Chondrocyte (in vitro differentiated cells): ENCODE measurements at regions not wholly inside any gene's neighbourhood (a gene's known extent, or its start where the extent isn't known, plus 50 kb on each side); places are given as distances from the start of the nearest gene placed in this dataset.
A peak's percentile ranks its signal among the peaks of the same experiment; 100 is the strongest.

Experiments used
- DNase-seq: peaks from one replicate; pipeline ENCODE4 v3.0.0; 2021; ENCODE audit warnings: mixed read lengths, low spot score
- H3K27ac Mint-ChIP-seq: one replicate; pipeline ENCODE4 v1.8.0; 2021; ENCODE audit warnings: mild to moderate bottlenecking, moderate library complexity, mixed read lengths; ENCODE audit not compliant: unreplicated experiment
- H3K27me3 Mint-ChIP-seq: 2 replicates; pipeline ENCODE4 v1.8.0; 2021; ENCODE audit warnings: low read depth, mixed read lengths
- H3K36me3 Mint-ChIP-seq: 2 replicates; pipeline ENCODE4 v1.8.0; 2021; ENCODE audit warnings: low read depth, mixed read lengths
- H3K4me1 Mint-ChIP-seq: 2 replicates; pipeline ENCODE4 v1.8.0; 2021; ENCODE audit warnings: low read depth, mild to moderate bottlenecking, mixed read lengths
- H3K4me3 Mint-ChIP-seq: one replicate; pipeline ENCODE4 v1.8.0; 2021; ENCODE audit warnings: mild to moderate bottlenecking, moderate library complexity, mixed read lengths; ENCODE audit not compliant: unreplicated experiment
- H3K9me3 Mint-ChIP-seq: 2 replicates; pipeline ENCODE4 v1.8.0; 2021; ENCODE audit warnings: low read depth, mixed read lengths
- TF ChIP-seq, protein P1 (sequence below): fragments of 200-600 bp; sonication (generic); IDR thresholded peaks from 2 replicates; pipeline ENCODE4 v1.5.0; 2021; ENCODE audit warnings: antibody characterized with exemption, mild to moderate bottlenecking, moderate library complexity

DNA sequence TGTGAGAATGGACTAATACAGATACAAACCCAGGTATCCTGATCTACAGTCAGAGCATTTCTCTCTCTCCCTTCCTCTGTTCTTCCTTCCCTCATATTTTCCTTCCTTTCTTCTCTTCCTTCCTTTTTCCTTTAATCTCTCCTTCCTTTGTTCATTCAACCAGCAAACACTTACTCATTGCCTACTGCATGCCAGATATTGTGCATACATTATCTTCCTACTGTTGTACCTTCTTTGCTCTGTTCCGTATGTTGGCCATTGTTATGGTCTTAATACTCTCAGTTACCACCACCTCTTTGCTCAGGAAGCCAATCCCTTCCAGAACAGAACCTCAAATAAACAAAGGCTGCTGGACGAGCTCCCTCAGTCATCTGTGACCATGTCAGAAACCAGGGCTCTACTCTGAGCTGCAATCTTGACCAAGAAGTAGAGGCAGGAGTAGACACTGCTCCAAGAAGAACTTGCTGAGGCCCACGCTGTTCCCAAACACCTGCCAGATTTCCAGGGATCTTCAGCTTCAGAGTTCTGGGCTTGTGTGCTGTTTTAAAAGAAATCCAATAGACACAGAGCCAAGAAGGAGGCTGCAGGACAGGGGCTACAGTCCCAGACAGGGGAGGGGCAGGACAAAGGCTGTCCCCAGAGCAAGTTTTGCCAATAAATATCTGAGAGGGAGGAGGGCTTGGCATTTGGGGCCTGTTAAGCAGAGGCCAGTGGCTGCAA is 526.7 kb upstream of the TBX3 start:
- TF ChIP-seq, protein P1, sequence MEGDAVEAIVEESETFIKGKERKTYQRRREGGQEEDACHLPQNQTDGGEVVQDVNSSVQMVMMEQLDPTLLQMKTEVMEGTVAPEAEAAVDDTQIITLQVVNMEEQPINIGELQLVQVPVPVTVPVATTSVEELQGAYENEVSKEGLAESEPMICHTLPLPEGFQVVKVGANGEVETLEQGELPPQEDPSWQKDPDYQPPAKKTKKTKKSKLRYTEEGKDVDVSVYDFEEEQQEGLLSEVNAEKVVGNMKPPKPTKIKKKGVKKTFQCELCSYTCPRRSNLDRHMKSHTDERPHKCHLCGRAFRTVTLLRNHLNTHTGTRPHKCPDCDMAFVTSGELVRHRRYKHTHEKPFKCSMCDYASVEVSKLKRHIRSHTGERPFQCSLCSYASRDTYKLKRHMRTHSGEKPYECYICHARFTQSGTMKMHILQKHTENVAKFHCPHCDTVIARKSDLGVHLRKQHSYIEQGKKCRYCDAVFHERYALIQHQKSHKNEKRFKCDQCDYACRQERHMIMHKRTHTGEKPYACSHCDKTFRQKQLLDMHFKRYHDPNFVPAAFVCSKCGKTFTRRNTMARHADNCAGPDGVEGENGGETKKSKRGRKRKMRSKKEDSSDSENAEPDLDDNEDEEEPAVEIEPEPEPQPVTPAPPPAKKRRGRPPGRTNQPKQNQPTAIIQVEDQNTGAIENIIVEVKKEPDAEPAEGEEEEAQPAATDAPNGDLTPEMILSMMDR, result no peak
- H3K4me1 Mint-ChIP-seq, result peaks cover 14% of the 10 kb centered on the region
- no peak for DNase-seq

DNA sequence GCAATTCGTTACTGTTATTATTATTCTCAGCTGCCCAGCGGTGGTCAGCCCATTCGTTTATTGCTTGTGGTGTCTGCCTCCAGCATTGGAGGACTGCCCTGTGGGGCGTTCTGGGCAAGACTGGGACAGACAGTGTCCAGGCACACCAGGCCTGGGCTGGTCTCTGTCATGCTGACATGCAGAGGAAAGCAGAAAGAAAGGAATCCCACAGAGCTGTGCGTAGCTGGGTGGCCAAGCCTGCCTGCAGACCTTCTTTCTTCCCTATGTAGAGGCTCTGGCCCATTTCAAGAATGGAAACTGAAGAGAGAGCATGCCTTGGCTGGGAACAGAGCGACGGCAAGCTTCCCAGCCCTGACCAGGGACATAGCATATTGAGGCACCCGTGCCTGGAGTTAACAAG is 525.3 kb upstream of the TBX3 start:
- peaks cover 4% of the 10 kb centered on the region for H3K9me3 Mint-ChIP-seq
- H3K27ac Mint-ChIP-seq, result no peak overlapping the region
- peak; percentile 72 for DNase-seq
- H3K36me3 Mint-ChIP-seq, result peaks cover 2% of the 10 kb centered on the region
- no peak overlapping the region for H3K4me3 Mint-ChIP-seq
- peaks cover 14% of the 10 kb centered on the region for H3K4me1 Mint-ChIP-seq
- peaks cover 7% of the 10 kb centered on the region for H3K27me3 Mint-ChIP-seq
- TF ChIP-seq, protein P1, result no peak

More for the DNA sequence above, 526.7 kb upstream of the TBX3 start:
- no peak overlapping the region for H3K27ac Mint-ChIP-seq
- H3K9me3 Mint-ChIP-seq, result peaks cover 4% of the 10 kb centered on the region
- H3K36me3 Mint-ChIP-seq, result peaks cover 2% of the 10 kb centered on the region
- peaks cover 7% of the 10 kb centered on the region for H3K27me3 Mint-ChIP-seq
- no peak overlapping the region for H3K4me3 Mint-ChIP-seq

DNA sequence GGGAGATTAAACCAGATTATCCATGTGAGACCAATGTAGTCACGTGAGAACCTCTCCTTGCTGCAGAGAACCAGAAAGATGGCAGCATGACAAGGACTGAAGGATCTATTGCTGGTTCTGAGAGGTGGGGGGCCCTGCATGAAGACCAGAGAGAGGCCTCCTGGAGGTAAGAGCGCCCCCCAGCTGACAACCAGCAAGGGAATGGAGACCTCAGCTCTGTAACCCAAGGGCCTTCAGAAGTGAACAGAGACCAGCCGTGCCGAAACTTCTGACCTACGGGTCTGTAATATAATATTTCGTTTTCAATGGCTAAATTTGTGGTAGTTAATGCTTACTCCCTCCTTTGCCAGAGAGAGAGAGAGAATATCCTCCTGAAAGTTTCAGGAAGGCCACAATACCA is 524.1 kb upstream of the TBX3 start:
- H3K9me3 Mint-ChIP-seq, result peaks cover 4% of the 10 kb centered on the region
- H3K27me3 Mint-ChIP-seq, result peaks cover 9% of the 10 kb centered on the region
- no peak for DNase-seq
- H3K4me1 Mint-ChIP-seq, result peaks cover 3% of the 10 kb centered on the region
- peaks cover 2% of the 10 kb centered on the region for H3K36me3 Mint-ChIP-seq
- no peak overlapping the region for H3K27ac Mint-ChIP-seq
- H3K4me3 Mint-ChIP-seq, result no peak overlapping the region
- TF ChIP-seq, protein P1, result no peak

DNA sequence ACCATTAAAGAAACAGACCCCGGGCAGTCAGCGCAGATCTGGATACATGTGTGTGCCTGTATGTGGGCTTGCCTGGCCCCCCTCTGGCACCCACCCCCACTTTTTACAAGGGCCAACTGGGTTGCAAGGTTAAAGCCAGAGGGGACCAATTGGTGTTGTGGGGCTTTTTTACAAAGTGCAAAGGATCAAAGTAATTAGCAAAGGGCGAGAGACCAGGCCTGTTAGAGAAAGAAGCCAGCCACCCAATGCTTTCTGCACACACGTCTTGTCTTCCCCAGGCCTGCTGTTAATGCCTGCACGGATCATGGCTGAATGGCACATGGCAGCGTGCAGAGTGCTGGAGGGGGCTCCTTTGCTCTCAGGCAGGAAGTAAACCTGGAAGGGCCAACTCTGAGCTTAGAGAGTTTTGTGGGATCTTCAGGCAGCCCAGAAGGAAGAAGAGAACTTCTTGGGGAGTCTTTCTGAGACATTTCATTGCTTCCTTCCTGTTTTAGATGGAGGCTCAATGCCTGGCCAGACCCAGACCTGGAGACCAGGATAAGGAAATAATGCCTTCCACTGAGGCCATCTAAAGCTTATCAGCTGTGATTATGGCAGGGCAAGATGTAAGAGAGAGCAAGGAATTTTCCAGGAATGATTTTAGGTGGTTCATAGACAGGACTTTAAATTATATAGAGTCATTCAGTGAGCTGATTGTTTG is 523.4 kb upstream of the TBX3 start:
- no peak overlapping the region for H3K27ac Mint-ChIP-seq
- H3K36me3 Mint-ChIP-seq, result no peaks in the 10 kb centered on the region
- TF ChIP-seq, protein P1, result no peak
- no peak for DNase-seq
- H3K9me3 Mint-ChIP-seq, result peaks cover 2% of the 10 kb centered on the region
- peaks cover 9% of the 10 kb centered on the region for H3K27me3 Mint-ChIP-seq
- H3K4me1 Mint-ChIP-seq, result no peaks in the 10 kb centered on the region
- H3K4me3 Mint-ChIP-seq, result no peak overlapping the region

- Mint-ChIP-seq H3K4me1 (no peaks in the 10 kb centered on the region), H3K36me3 (no peaks in the 10 kb centered on the region), H3K4me3 (no peak overlapping the region), H3K9me3 (no peaks in the 10 kb centered on the region), H3K27me3 (peaks cover 9% of the 10 kb centered on the region), H3K27ac (no peak overlapping the region)
- TF ChIP-seq, protein P1, result no peak
- no peak for DNase-seq
Observed at GRCh38 chr12:115206801-115207200, 522.8 kb upstream of the TBX3 start.
